Natural killer cell (primary cell): ENCODE measurements at regions not wholly inside any gene's neighbourhood (a gene's known extent, or its start where the extent isn't known, plus 50 kb on each side); places are given as distances from the start of the nearest gene placed in this dataset.

ENCODE experiments used
- ATAC-seq, 3 donors: fragments of 150-1000 bp in 2 of 3; fragments of 200-7000 bp in 1 of 3; cut with Tn5 transposase; 1 replicate in 1 of 3; 2 replicates in 2 of 3; pipeline ENCODE4 v1.10.0; 2021; ENCODE audit warnings: mild to moderate bottlenecking in 2 of 3, moderate library complexity in 2 of 3
- DNase-seq, 2 donors: peaks; one replicate each; pipeline versions ENCODE4 v3.0.0 to v3.0.0-alpha.2; 2013 to 2021; ENCODE audit warnings: mixed read lengths in 1 of 2
- H3K27ac ChIP-seq: one replicate; pipeline ENCODE4 v1.5.1; 2013; ENCODE audit warnings: mild to moderate bottlenecking, low read length
- H3K27me3 ChIP-seq: one replicate; pipeline ENCODE4 v1.6.1; 2013; ENCODE audit warnings: low read length; ENCODE audit not compliant: control insufficient read depth, insufficient read depth
- H3K36me3 ChIP-seq: one replicate; pipeline ENCODE4 v1.6.1; 2013; ENCODE audit warnings: low read length; ENCODE audit not compliant: control insufficient read depth, insufficient read depth
- H3K4me1 ChIP-seq: one replicate; pipeline ENCODE4 v1.6.1; 2013; ENCODE audit warnings: low read length; ENCODE audit not compliant: control insufficient read depth, insufficient read depth
- H3K4me3 ChIP-seq: one replicate; pipeline ENCODE4 v1.5.1; 2013; ENCODE audit warnings: low read length
- H3K9me3 ChIP-seq: one replicate; pipeline ENCODE4 v1.6.1; 2013; ENCODE audit warnings: low read length; ENCODE audit not compliant: control insufficient read depth, insufficient read depth
- H3K27ac Mint-ChIP-seq, 2 donors: one replicate each; pipeline ENCODE4 v1.8.0; 2022; ENCODE audit warnings: mild to moderate bottlenecking in 2 of 2, mixed read lengths in 2 of 2, moderate library complexity in 1 of 2
- H3K27me3 Mint-ChIP-seq, 2 donors: one replicate each; pipeline ENCODE4 v1.8.0; 2022; ENCODE audit warnings: low read depth in 2 of 2, mixed read lengths in 2 of 2
- H3K36me3 Mint-ChIP-seq: one replicate; pipeline ENCODE4 v1.8.0; 2022; ENCODE audit warnings: mixed read lengths
- H3K4me1 Mint-ChIP-seq, 2 donors: one replicate each; pipeline ENCODE4 v1.8.0; 2022; ENCODE audit warnings: mixed read lengths in 2 of 2
- H3K4me3 Mint-ChIP-seq: one replicate; pipeline ENCODE4 v1.8.0; 2022; ENCODE audit warnings: mild to moderate bottlenecking, moderate library complexity, mixed read lengths
- H3K9me3 Mint-ChIP-seq, 2 donors: one replicate each; pipeline ENCODE4 v1.8.0; 2022; ENCODE audit warnings: mixed read lengths in 2 of 2
- WGBS: methylation state at CpG from one replicate; pipeline ENCODE4 v1.1.7; 2013; ENCODE audit warnings: missing lambda C conversion rate; ENCODE audit not compliant: insufficient coverage; 5-methylcytosine and 5-hydroxymethylcytosine counted together
- intact Hi-C: fragments of 100-400 bp; cut with micrococcal nuclease; formaldehyde crosslinking; loops from one replicate; pipeline ENCODE4 v1.14.2; 2022
- TF ChIP-seq, protein P1 (sequence below): fragments of 200-600 bp; IDR thresholded peaks from one replicate; pipeline ENCODE4 v1.8.0; 2022; ENCODE audit warnings: antibody characterized with exemption

GRCh38 chr5:102613661-102614060 lies 114.9 kb upstream of the SLCO6A1 start:
- DNase-seq (no peak), ATAC-seq (no peak)
- Histone ChIP-seq H3K36me3 (no peaks in the 10 kb centered on the region), H3K27ac (no peak overlapping the region), H3K4me3 (no peak overlapping the region), H3K27me3 (no peaks in the 10 kb centered on the region), H3K9me3 (no peaks in the 10 kb centered on the region), H3K4me1 (no peaks in the 10 kb centered on the region)
- Mint-ChIP-seq H3K36me3 (no peaks in the 10 kb centered on the region), H3K27ac (no peak overlapping the region), H3K4me1 (no peaks in the 10 kb centered on the region), H3K9me3 (no peaks in the 10 kb centered on the region), H3K4me3 (no peak overlapping the region), H3K27me3 (peaks cover 13 to 44% of the 10 kb centered on the region in 2 donors)
- intact Hi-C loops, result no loop called here
- TF ChIP-seq, protein P1, sequence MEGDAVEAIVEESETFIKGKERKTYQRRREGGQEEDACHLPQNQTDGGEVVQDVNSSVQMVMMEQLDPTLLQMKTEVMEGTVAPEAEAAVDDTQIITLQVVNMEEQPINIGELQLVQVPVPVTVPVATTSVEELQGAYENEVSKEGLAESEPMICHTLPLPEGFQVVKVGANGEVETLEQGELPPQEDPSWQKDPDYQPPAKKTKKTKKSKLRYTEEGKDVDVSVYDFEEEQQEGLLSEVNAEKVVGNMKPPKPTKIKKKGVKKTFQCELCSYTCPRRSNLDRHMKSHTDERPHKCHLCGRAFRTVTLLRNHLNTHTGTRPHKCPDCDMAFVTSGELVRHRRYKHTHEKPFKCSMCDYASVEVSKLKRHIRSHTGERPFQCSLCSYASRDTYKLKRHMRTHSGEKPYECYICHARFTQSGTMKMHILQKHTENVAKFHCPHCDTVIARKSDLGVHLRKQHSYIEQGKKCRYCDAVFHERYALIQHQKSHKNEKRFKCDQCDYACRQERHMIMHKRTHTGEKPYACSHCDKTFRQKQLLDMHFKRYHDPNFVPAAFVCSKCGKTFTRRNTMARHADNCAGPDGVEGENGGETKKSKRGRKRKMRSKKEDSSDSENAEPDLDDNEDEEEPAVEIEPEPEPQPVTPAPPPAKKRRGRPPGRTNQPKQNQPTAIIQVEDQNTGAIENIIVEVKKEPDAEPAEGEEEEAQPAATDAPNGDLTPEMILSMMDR, result no peak
- 87% methylated on average over 2 of the region's 2 CpGs for WGBS

DNA sequence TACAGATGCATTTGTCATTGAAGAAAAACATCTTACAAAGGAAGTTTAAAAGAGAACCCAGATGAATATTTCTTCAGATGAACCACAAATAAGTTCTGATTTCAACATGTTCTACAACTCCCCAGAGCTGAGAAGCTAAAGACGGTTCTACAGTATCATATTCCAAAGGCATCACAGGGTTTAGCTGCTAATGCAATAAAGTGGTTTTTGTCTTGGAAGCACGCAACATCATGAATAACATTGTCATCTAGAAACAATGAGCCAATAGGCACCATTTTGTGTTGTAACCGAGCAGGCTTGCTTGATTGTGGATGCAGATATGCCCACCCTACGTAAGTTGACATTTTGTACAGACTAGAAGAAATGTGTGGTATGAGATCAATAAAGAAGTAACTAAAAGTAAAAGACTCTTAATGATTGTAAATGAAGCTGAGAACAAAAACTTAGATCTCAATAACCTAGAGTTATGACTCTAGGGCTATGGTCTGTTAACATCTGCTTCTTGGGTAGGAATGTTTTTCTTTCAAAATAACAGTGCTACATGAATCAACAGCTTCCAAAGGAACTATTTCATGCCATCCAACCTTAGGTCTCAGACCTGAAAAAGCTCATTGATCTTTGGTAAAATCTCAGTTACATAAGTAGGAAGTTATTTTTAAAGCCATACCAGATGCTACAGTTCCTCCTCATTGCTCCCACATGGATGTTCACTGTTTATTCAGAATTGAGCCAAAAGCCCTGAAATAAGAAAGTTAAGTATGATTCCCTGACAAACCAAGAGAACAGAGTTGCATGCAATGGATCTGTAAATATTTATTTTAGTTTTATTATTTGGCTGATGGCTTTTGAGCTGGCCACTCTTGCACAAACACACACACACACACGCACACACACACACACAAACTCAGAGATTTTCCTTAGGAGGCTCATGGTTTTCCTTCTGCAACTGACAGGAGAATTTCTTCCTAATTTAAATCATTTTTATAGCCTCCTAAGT lies 118.7 kb upstream of the SLCO6A1 start:
- no peaks in the 10 kb centered on the region for H3K4me1 ChIP-seq
- Mint-ChIP-seq H3K27ac (no peak overlapping the region), H3K4me3 (no peak overlapping the region), H3K4me1 (no peaks in the 10 kb centered on the region), H3K27me3 (peaks cover 13 to 35% of the 10 kb centered on the region in 2 donors), H3K36me3 (no peaks in the 10 kb centered on the region), H3K9me3 (no peaks in the 10 kb centered on the region)
- 95% methylated on average over 4 of the region's 5 CpGs for WGBS
- DNase-seq (no peak), ATAC-seq (no peak)
- TF ChIP-seq, protein P1, result no peak
- H3K36me3 ChIP-seq, result no peaks in the 10 kb centered on the region
- intact Hi-C loops, result no loop called here
- H3K27me3 ChIP-seq, result no peaks in the 10 kb centered on the region
- no peak overlapping the region for H3K27ac ChIP-seq
- H3K9me3 ChIP-seq, result no peaks in the 10 kb centered on the region
- H3K4me3 ChIP-seq, result no peak overlapping the region

- H3K27ac ChIP-seq, result no peak overlapping the region
- ATAC-seq (no peak), DNase-seq (no peak)
- TF ChIP-seq, protein P1, result no peak
- no peak overlapping the region for H3K4me3 Mint-ChIP-seq
- no peak overlapping the region for H3K27ac Mint-ChIP-seq
- no peaks in the 10 kb centered on the region for H3K4me1 ChIP-seq
- no peaks in the 10 kb centered on the region for H3K36me3 Mint-ChIP-seq
- no peak overlapping the region for H3K4me3 ChIP-seq
- no peaks in the 10 kb centered on the region for H3K4me1 Mint-ChIP-seq
- H3K27me3 ChIP-seq, result no peaks in the 10 kb centered on the region
- H3K9me3 ChIP-seq, result no peaks in the 10 kb centered on the region
- peaks cover 0 to 32% of the 10 kb centered on the region in 2 donors for H3K27me3 Mint-ChIP-seq
- intact Hi-C loops, result no loop called here
- 36% methylated on average over 1 of the region's 3 CpGs for WGBS
- no peaks in the 10 kb centered on the region for H3K9me3 Mint-ChIP-seq
- H3K36me3 ChIP-seq, result no peaks in the 10 kb centered on the region
Observed at GRCh38 chr5:102622262-102622661, 123.5 kb upstream of the SLCO6A1 start.
